ENCODE measurements at regions not wholly inside any gene's neighbourhood (a gene's known extent, or its start where the extent isn't known, plus 50 kb on each side); places are given as distances from the start of the nearest gene placed in this dataset.
"Not testable (repeated sequence)": the region's sequence is repeated elsewhere in the genome, so short reads cannot be mapped to it uniquely, and the experiment has no call there.

DNA sequence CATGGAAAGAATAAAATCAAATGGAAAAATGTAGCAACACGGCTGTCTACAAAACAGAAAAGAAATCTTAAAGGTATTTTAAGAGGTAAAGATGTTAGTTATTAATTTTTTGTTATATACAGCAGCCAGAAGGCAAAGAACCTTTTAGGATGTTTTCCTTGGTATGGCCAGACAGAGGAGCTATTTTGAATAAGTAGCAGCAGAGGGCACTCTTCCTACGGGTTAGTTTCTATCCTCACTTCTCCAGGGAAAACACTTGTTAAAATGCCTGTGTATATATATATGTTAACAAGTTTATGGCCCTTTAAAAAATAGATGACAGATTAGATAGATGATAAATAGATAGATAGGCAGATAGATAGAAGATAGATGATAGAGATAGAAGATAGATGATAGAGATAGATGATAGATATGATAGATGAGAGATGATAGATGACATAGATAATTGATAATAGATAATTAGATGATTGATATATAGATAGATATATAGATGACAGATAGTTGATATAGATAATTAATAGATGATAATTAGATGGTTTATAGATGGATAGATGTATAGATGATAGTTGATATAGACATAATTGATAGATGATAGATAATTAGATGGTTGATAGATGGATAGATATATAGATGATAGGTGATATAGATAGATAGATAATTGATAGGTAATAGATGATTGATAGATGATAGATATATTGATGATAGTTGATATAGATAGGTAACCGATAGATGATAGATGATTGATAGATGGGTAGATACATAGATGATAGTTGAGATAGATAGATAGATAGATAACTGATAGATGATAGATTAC, 57.8 kb upstream of the WIPF3 start:
- no peaks in the 10 kb centered on the region for H3K27me3 ChIP-seq (ENCODE audit: insufficient read depth, low read length, poor library complexity)
- H3K23ac ChIP-seq (ENCODE audit: low read length), result no peak overlapping the region
- H2BK120ac ChIP-seq (ENCODE audit: low read depth, low read length), result no peak overlapping the region
- no peaks in the 10 kb centered on the region for H3K79me2 ChIP-seq (ENCODE audit: control insufficient read depth, insufficient read depth, low read length)
- no peak overlapping the region for H4K5ac ChIP-seq (ENCODE audit: low read length)
- no peak overlapping the region for H3K4ac ChIP-seq (ENCODE audit: low read depth, low read length)
- H3K18ac ChIP-seq (ENCODE audit: low read length), result no peak overlapping the region
- no peak overlapping the region for H3K56ac ChIP-seq (ENCODE audit: low read length)
- no peak overlapping the region for H3K4me2 ChIP-seq (ENCODE audit: low read length)
- no peaks in the 10 kb centered on the region for H3K79me1 ChIP-seq (ENCODE audit: low read length)
- H2BK5ac ChIP-seq (ENCODE audit: low read length), result no peak overlapping the region
- no peak overlapping the region for H3K9ac ChIP-seq (ENCODE audit: low read length)
- no peak overlapping the region for H2BK15ac ChIP-seq (replicated peaks; ENCODE audit: low read depth)
- no peak overlapping the region for H3K27ac ChIP-seq (ENCODE audit: low read depth, low read length)
- WGBS (ENCODE audit: extremely low coverage, insufficient coverage, low lambda C conversion rate), result 100% methylated on average over 1 of the region's 3 CpGs
- H3K4me1 ChIP-seq (ENCODE audit: control insufficient read depth, low read depth, low read length), result no peaks in the 10 kb centered on the region
- no peak overlapping the region for H4K8ac ChIP-seq (ENCODE audit: low read depth, low read length)
- no peak overlapping the region for H3K4me3 ChIP-seq (ENCODE audit: low read length)
- H2AK5ac ChIP-seq (ENCODE audit: low read length), result no peak overlapping the region
- DNase-seq, result peak; percentile 49
- H3K36me3 ChIP-seq (ENCODE audit: control insufficient read depth, insufficient read depth, low read length), result no peaks in the 10 kb centered on the region

DNA sequence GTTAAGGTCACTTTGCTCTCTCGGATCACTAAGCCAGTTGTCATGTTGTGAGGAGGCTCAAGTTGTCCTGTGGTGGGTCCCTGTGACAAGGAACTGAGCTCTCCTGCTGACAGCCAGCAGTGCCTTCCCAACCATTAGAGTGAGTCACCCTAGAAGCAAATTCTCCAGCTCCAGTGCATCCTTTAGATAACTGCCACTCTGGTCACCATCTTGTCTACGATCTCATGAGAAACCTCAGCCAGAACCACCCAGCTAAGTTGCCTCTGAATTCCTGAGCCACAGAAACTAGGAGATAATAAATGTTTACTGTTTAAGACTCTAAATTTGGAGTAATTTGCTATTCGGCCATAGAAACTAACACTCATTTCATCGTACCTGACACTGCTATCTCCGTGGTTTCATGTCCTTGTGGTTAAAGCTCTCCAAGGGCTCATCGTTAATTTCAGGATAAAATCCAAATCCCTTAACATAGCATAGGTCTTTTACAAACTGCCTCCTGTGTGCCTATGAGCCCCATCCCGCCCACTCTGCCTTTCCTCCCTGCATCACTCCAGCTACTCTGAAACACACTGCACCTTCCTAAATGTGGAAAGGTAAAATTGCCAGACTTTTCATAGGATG, 56.5 kb upstream of the WIPF3 start:
- Histone ChIP-seq H3K4me3 (ENCODE audit: low read length) (no peak overlapping the region), H3K79me2 (ENCODE audit: control insufficient read depth, insufficient read depth, low read length) (no peaks in the 10 kb centered on the region), H4K5ac (ENCODE audit: low read length) (no peak overlapping the region), H3K9ac (ENCODE audit: low read length) (no peak overlapping the region), H2BK120ac (ENCODE audit: low read depth, low read length) (no peak overlapping the region), H3K18ac (ENCODE audit: low read length) (no peak overlapping the region), H3K23ac (ENCODE audit: low read length) (no peak overlapping the region), H4K8ac (ENCODE audit: low read depth, low read length) (no peak overlapping the region), H3K36me3 (ENCODE audit: control insufficient read depth, insufficient read depth, low read length) (no peaks in the 10 kb centered on the region), H2BK15ac (replicated peaks; ENCODE audit: low read depth) (no peak overlapping the region), H3K4ac (ENCODE audit: low read depth, low read length) (no peak overlapping the region), H2AK5ac (ENCODE audit: low read length) (no peak overlapping the region), H3K27ac (ENCODE audit: low read depth, low read length) (no peak overlapping the region), H3K4me1 (ENCODE audit: control insufficient read depth, low read depth, low read length) (no peaks in the 10 kb centered on the region), H3K79me1 (ENCODE audit: low read length) (no peaks in the 10 kb centered on the region), H3K27me3 (ENCODE audit: insufficient read depth, low read length, poor library complexity) (no peaks in the 10 kb centered on the region), H3K4me2 (ENCODE audit: low read length) (no peak overlapping the region), H2BK5ac (ENCODE audit: low read length) (no peak overlapping the region), H3K56ac (ENCODE audit: low read length) (no peak overlapping the region)
- WGBS (ENCODE audit: extremely low coverage, insufficient coverage, low lambda C conversion rate), result no CpG with 5 or more reads among the region's 7 CpGs
- DNase-seq, result peak; percentile 13

DNA sequence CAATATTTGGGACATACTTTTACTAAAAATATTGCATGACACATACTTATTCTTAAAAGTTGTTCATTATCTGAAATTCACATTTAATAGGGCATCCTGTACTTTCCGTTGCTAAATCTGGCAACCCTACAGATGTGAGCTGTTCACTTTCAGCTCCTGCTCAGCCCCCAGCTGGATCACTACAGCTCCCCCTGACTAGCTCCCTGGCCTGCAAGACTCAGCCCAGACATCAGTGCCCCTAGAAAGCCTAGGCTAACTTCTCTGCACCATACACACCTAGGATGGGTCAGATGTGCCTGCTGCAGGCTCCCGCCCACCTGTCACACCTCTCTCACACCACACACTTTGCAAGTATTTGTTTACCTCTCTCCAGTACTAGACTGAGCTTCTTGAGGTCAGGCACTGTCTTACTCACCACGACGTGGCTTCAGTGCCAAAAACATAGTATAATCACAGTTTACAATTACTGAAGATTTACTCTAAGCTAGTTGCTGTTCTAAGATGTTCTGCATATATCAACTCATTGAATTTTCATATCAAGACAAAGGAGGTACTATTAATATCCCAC, 55.9 kb upstream of the WIPF3 start:
- not testable (repeated sequence) for H3K27ac ChIP-seq (ENCODE audit: low read depth, low read length); DNase-seq; H4K8ac ChIP-seq (ENCODE audit: low read depth, low read length)

DNA sequence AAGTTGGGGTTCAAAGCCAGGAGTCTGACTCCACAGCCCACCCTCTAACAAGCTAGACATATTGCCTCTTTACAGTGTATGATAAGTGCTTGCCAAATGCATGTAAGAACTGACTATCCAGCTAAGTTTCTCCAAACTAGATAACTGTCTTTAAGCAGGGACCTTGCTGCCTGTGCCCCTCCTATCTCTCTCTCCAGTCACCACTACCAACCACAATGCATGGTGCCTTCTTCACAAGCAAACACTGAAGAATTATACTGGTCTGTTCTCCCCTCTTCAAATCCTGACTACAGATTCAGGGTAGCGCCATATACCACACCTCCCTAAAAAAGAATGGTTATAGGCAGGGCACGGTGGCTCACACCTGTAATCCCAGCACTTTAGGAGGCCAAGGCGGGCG, 55.3 kb upstream of the WIPF3 start:
- not testable (repeated sequence) for H2AK5ac ChIP-seq (ENCODE audit: low read length); DNase-seq; H3K79me1 ChIP-seq (ENCODE audit: low read length); H2BK15ac ChIP-seq (replicated peaks; ENCODE audit: low read depth); H3K27me3 ChIP-seq (ENCODE audit: insufficient read depth, low read length, poor library complexity); H3K56ac ChIP-seq (ENCODE audit: low read length); H3K4ac ChIP-seq (ENCODE audit: low read depth, low read length); H3K9ac ChIP-seq (ENCODE audit: low read length); H2BK5ac ChIP-seq (ENCODE audit: low read length); H3K4me2 ChIP-seq (ENCODE audit: low read length); H3K18ac ChIP-seq (ENCODE audit: low read length); H3K23ac ChIP-seq (ENCODE audit: low read length); H3K27ac ChIP-seq (ENCODE audit: low read depth, low read length); H3K79me2 ChIP-seq (ENCODE audit: control insufficient read depth, insufficient read depth, low read length); H4K8ac ChIP-seq (ENCODE audit: low read depth, low read length); H3K36me3 ChIP-seq (ENCODE audit: control insufficient read depth, insufficient read depth, low read length); H2BK120ac ChIP-seq (ENCODE audit: low read depth, low read length); H4K5ac ChIP-seq (ENCODE audit: low read length); H3K4me3 ChIP-seq (ENCODE audit: low read length); H3K4me1 ChIP-seq (ENCODE audit: control insufficient read depth, low read depth, low read length)
- no CpG with 5 or more reads among the region's 4 CpGs for WGBS (ENCODE audit: extremely low coverage, insufficient coverage, low lambda C conversion rate)

More for the DNA sequence above, 55.9 kb upstream of the WIPF3 start:
- not testable (repeated sequence) for H3K79me2 ChIP-seq (ENCODE audit: control insufficient read depth, insufficient read depth, low read length); H3K4me1 ChIP-seq (ENCODE audit: control insufficient read depth, low read depth, low read length); H4K5ac ChIP-seq (ENCODE audit: low read length); H2BK5ac ChIP-seq (ENCODE audit: low read length); H3K4me3 ChIP-seq (ENCODE audit: low read length); H2AK5ac ChIP-seq (ENCODE audit: low read length); H3K36me3 ChIP-seq (ENCODE audit: control insufficient read depth, insufficient read depth, low read length); H3K79me1 ChIP-seq (ENCODE audit: low read length); H3K9ac ChIP-seq (ENCODE audit: low read length); H3K56ac ChIP-seq (ENCODE audit: low read length); H3K23ac ChIP-seq (ENCODE audit: low read length); H2BK15ac ChIP-seq (replicated peaks; ENCODE audit: low read depth); H3K18ac ChIP-seq (ENCODE audit: low read length); H3K4me2 ChIP-seq (ENCODE audit: low read length); H2BK120ac ChIP-seq (ENCODE audit: low read depth, low read length); H3K4ac ChIP-seq (ENCODE audit: low read depth, low read length); H3K27me3 ChIP-seq (ENCODE audit: insufficient read depth, low read length, poor library complexity)
- no CpG with 5 or more reads among the region's 4 CpGs for WGBS (ENCODE audit: extremely low coverage, insufficient coverage, low lambda C conversion rate)

DNA sequence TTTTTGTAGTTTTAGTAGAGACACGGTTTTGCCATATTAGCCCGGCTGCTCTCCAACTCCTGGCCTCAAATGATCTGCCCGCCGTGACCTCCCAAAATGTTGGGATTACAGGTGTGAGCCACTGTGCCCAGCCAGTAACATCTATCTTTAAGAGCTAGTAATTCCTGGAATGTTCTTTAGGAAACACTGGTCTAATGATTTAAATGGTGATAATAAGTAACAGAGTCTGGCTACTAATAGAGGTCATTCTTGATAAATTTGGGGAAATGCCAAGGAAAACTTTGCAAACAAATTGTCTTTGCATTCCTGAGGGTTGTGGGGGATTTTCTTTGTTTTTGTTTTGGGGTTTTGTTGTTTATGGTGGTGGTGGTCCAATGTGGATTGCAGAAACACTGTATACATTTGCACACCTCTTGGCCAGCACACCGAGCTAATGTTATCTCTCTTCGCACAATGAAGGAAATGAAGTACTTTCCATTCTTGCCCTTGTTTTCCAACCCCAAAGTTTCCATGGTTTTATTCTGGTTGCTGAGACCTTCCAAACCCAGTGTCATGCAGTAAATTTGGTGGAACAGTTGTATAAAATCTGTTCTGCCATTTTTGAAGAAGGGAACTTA, 51.3 kb upstream of the WIPF3 start:
- no peak overlapping the region for H3K27ac ChIP-seq (ENCODE audit: low read depth, low read length)
- H4K5ac ChIP-seq (ENCODE audit: low read length), result no peak overlapping the region
- no CpG with 5 or more reads among the region's 6 CpGs for WGBS (ENCODE audit: extremely low coverage, insufficient coverage, low lambda C conversion rate)
- no peak overlapping the region for H2AK5ac ChIP-seq (ENCODE audit: low read length)
- no peak overlapping the region for H4K8ac ChIP-seq (ENCODE audit: low read depth, low read length)
- no peak overlapping the region for H2BK120ac ChIP-seq (ENCODE audit: low read depth, low read length)
- H3K79me2 ChIP-seq (ENCODE audit: control insufficient read depth, insufficient read depth, low read length), result no peaks in the 10 kb centered on the region
- no peaks in the 10 kb centered on the region for H3K79me1 ChIP-seq (ENCODE audit: low read length)
- H3K4me1 ChIP-seq (ENCODE audit: control insufficient read depth, low read depth, low read length), result no peaks in the 10 kb centered on the region
- no peak overlapping the region for H3K23ac ChIP-seq (ENCODE audit: low read length)
- no peak overlapping the region for H3K56ac ChIP-seq (ENCODE audit: low read length)
- no peak overlapping the region for H2BK15ac ChIP-seq (replicated peaks; ENCODE audit: low read depth)
- H3K4me3 ChIP-seq (ENCODE audit: low read length), result no peak overlapping the region
- H3K36me3 ChIP-seq (ENCODE audit: control insufficient read depth, insufficient read depth, low read length), result no peaks in the 10 kb centered on the region
- no peaks in the 10 kb centered on the region for H3K27me3 ChIP-seq (ENCODE audit: insufficient read depth, low read length, poor library complexity)
- no peak for DNase-seq
- H3K18ac ChIP-seq (ENCODE audit: low read length), result no peak overlapping the region
- no peak overlapping the region for H3K4ac ChIP-seq (ENCODE audit: low read depth, low read length)
- no peak overlapping the region for H3K4me2 ChIP-seq (ENCODE audit: low read length)
- H3K9ac ChIP-seq (ENCODE audit: low read length), result no peak overlapping the region
- no peak overlapping the region for H2BK5ac ChIP-seq (ENCODE audit: low read length)

All from mesendoderm (in vitro differentiated cells).